ENCODE measurements at regions not wholly inside any gene's neighbourhood (a gene's known extent, or its start where the extent isn't known, plus 50 kb on each side); places are given as distances from the start of the nearest gene placed in this dataset.
"Not testable (repeated sequence)": the region's sequence is repeated elsewhere in the genome, so short reads cannot be mapped to it uniquely, and the experiment has no call there.

DNA sequence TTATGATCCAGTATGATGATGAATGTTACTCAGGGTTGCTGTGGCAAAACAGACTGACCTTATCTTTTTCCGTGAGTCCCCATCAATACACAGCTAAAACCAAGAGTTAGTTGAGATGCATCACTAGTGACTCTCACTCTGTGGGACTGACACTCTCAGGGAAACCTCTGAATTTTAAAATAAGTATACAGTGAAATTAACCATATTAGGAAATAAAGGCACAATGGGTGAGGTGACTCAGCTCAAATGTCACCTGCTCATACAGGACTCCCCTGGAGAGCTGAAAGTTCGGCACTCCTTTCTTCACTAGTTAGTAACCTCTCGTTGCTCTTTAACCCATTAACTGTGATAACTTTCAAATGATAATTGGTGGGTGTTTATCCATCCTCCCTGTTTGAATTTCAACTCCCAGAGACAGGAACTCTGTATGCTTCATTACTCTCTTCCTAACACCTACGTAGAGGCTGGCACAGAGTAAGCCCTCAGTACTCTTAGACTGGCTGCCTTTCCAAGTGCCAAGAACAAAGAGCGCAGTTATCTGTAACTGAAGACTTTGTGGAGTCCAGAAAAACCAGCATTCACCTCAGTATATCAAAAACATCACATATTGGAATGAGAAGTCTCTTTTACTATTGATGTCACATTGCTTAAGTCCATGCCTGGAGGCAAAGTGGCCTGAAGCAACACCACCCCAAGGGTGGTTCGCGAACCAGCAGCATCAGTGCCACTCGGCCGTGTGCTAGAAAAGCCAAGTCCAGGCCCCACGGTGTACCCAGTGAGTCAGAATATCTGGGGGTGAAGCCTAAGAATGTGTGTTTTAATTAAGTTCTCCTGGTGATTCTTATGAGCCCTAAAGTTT lies 91.1 kb downstream of the NIBAN1 start:
- DNase-seq: no peak

DNA sequence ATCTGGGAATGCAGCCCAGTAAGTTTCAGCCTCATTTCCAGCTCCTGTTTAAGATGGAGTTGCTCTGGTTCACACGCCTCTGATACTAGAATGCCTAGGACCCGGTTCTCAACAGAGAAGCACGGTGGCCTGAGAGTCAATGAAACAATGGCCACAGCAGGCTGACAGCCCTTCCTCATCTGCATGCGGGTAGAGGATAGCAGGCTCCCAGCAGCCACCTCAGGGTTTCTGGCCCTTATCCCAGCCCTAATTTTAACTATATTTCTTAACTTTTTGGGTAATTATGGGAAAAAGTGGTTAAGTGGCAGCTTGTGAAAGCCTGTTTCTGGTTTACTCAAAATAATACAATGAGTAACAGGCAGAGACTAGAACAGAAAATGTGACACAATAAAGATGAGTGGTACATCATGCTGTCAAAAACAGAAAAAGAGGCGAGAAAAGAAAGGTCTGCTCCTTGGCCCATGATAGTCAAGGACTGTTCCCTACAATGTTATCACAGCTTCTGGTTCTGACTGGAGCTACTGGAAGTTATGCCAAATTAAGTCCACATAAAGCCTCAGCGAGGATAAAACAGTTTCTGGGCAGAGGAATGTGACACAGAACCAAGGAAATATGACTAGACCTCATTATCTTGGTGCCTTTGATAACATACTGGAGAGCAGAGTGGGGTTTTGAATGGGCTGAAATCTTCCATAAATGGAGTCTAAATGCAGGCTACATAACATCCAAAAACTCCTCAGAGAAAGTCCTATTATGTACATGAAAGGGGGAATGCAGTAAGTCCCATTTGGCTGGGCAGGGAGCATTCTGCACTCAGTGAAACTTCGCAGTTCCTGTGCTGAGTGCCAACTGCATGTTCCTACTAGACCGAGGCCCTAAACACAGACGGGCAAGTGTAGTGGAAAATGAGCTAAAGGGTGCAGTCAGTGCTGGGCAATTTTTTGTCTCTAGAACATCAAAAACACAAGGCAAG lies 92.1 kb downstream of the NIBAN1 start:
- DNase-seq: peak; percentile 25

DNA sequence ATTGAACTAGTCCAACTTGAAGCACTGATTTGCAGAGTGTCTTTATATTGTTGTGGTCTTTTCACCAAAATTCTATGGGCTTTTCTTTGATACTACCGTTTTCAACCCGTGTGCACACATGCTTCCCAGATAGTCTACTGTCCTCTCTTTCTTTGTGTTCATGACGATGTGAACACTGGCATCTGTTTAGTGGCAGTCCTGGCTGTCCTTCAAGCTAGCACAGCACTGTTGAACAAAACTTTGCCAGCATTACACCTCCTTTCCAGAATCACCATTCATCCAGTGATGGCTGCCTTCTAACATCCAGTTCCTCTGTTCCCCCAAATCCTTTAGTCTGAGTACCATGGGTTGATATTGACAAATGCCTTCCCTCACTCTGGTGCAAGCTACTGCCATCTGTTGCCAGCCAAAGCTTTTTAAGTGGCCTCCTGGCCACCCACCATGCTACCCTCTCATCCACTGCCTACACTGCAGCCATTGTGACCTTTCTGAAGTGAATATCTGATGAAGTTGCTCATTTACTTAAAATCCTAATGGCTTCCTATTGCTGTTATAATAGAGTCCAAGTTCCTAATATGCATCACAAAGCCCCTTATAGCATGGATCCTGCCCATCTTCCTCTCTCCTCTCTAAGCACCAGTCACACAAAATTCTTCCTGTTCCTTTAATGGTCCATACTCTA lies 94.3 kb downstream of the NIBAN1 start:
- no peak for DNase-seq

DNA sequence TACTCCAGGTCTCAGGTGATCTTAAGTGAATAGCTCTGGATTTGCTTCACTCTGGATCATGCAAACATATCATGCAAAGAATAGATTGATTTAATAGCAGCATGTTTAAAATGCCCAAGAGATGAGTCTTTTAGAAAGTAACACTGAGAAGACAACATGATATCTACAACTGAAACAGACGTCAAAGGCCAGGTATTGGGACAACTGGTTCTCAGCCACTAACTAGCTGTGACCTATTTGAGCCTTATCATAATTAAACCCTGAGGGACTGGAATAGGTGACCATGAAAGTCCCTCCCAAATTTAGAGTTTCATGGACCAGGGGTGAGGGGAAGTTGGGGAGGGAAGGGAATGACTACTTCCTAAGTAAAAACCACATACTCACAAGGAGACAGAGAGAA lies 95.7 kb downstream of the NIBAN1 start:
- DNase-seq: no peak

DNA sequence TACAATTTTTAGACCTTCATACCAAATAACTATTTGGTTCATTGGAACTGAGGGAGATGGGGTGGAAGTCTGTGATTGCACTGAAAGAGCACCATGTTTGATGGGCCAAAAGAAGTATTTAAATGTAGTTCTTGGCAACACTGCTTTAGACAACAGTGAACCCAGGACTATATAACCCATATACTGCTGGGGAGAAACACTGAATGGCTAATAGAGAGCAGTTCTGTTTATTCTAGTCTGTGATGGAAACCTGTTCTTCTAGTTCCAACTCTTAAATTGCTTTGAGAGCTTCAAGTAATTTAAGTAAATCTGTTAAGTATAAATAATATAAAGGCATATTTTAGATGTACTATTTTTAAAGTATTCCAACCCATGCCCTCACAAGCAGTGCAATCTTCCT lies 96.3 kb downstream of the NIBAN1 start:
- no peak for DNase-seq

DNA sequence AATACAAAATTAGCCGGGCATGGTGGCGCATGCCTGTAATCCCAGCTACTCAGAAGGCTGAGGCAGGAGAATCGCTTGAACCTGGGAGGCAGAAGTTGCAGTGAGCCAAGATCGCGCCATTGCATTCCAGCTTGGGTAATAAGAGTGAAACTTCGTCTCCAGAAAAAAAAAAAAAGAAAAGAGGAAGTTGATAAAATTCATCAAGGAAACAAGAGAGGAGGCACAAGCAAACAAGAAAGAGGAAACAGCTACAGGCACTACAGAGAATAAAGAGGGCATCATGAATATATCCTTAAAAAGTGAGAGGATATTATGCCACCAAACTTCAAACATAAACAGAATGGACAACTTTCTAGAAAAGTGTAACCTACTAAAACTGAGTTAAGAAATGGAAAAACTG lies 98.3 kb downstream of the NIBAN1 start:
- not testable (repeated sequence) for DNase-seq

DNA sequence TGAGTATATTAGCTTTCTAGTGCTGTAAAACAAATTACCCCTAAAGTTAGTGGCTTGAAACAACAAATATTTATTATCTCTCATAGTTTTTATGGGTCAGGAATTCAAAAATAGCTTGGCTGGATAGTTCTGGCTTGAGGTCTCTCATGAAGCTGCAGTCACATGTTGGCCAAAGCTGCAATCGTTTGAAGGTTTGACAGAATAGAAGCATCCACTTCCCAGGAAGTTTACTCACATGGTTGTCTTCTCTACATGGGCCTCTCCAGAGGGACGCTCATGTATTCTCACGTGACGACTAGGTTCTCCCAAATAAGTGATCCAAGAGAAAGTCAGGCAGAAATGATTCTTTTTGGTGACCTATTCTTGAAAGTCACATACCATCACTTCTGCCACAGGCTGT lies 99.1 kb downstream of the NIBAN1 start:
- no peak for DNase-seq

DNA sequence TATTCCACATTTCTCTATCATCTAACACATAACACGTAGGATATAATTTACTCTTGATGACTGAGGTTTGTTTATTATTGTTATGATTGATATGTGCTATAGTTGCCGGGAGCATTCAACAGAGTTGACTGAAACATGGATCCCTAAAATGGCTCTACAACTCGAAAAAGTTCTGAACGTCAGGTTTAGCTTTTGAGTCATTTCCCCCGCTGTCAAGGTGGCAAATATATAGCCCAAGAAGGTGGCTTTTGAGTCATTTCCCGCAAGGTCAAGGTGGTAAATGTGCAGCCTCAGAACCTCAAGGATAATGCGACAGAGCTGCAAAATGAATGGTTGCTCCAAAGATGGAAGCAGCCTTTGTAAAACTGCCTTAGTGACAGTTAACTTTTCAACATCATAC lies 104.0 kb downstream of the NIBAN1 start:
- DNase-seq: no peak

DNA sequence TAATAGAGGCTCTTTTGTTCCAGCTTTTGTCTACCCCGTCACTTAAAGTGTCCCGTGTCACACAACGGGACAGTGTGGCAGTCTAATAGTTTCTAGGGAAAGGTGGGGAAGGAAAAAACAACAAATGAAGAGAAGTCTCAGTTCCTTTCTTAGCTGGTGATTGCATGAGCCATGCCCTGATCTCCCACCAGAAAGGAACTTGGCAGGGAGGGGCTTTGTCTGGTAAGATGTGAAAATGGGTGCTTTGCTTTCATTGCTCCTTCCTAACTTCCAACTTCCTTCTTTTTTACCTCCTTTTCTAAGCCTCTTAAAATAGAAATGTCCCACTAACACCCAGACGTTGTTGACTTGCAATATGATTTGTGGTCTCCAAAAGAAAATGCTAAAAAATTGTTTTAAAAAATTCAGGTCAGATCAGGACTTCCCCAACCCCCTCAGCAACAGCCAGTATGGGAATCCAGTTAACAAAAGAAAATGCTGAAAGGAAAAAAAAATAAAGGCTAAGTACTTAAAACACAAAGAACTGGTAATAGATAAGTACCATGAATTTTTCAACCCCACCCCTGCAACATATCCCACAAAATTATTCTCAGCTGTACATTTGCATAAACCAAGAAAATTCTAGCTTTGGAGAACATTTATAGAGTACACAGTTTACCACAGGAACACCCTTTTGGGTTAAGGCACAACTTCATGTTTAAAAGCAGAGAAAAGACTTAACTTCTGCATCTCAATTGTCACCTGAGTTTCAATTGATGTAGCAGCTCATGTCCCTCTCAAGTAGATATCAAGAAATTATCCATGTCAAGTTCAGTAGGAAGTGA lies 106.2 kb downstream of the NIBAN1 start:
- DNase-seq: no peak

DNA sequence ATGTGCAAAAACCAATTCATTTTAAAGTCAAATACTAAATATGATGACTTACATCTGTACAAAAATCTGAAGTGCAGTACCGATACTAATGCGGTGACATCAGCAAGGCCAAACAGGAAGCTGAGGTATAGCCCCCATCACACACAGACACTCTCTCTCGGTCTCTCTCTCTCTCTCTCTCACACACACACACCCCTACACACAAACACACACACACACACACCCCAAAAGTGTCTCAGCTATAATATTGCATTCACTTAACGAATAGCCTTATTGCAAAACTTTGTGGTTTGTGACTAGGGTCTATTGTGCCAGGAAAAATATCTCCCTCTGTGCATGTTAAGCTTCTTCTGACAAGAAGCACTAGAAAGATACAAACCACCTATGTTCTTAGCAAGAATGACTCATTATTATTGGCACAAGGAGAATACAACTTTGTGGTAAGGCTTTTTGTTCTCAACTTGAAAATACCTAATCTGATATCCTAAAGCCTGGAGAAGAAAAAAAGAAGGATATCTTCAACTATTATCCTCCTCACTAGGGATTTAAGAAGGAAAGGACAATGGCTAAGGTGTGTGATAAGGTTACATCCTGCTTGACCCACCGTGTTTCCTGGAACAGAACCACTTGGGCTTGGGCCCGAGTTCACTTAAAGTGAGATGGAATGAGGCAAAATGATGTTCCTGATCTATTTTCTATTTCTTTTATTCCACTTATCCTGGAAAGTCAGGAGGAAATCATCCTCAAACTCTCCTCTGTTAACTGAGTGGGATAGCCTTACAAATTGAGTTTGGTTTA lies 107.1 kb downstream of the NIBAN1 start:
- DNase-seq: peak; percentile 98

DNA sequence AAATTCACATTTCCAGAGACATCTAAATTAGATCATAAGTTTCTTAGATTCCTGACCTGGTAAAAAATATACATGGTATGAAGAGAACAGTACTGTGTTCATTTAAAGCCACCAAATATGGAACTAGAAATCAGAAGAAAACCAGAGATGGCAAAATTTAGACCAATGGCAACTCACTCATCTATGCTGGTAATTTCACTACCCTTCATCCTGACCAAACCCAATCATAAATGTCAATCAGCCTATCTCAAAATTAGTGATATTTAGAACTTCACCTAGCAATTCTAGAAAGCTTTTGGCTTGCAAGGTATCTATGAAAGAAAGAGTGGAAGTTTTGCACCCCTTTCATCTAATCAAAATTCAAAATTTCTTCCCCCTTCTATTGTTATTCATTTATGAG lies 107.7 kb downstream of the NIBAN1 start:
- no peak for DNase-seq

DNA sequence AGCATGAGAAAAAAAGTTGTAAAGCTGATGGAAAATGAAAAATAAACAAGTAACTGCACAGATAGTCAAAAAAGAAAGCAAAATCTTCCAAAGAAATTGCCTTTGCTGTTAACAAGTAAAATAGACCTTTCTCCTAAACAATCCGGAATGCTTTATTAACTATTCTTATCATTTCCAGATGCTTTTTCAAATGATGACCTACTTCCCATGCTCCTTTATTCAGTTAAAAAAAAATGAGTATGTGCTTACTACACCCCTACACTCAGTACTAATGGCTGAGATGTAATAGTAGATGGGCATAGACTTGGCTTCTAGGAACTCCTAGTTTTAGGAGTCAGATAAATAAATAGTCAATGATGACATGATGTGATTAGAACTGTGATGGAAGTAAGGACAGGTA lies 108.5 kb downstream of the NIBAN1 start:
- peak; percentile 31 for DNase-seq

DNA sequence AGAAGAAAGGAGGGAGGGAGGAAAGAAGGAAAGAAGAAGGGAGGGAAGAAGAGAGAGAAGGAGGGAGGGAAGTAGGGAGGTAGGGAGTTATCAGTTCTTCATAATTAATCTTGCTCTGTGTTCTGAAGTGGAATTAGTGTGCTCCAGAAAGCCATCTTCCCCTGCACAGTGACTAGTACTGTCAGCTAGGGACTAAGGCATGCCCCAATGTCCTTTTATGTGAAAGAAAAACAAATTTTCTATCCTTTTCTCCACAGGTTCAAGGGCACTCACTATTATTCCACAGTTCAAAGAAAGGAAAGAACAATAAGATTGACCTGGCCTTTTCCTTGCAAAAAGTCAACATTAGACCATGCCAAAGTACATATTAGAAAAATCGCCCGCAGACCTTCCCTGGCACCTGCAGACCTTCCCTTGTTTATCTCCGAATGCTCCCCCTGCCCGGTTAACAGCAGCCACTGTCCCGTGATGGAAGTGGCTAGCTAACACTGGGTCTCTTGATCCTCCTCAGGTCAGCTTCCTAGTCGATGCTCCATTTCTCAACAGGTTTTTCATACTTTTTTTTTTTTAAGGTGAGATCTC lies 107.2 kb upstream of the EDEM3 start:
- no peak for DNase-seq

DNA sequence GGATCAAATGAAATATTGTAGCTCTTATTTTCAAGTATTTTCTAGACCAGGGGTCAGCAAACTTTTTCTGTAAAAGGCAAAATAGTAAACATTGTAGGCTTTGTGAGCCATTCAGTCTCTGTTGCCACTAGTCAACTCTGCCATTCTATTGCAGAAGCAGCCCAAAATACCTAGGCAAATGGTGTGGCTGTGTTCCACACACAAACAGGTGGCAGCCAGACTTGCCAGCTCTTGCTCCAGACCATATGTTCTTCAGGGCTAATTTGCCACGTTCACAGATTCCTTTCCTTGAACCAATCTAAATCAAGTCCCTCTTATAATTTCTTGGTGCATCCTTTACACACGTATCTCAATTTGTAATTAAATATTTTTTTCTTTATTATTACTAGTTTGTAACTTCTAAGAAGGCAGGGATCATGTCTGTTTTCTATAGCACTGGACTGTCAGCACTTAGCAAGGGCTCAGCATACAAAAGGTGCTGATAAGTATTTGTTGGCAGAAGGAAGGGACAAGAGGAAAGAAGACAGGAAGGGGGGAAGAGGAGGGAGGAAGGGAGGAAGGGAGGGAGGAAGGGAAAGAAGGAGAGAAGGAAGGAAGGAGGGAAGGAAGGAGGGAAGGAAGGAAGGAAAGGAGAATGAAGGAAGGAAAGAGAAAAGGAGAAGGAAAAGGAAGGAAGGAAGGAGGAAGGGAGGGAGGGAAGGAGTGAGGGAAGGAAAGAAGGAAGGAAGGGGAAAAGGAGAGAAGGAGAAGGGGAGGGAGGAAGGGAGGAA lies 106.5 kb upstream of the EDEM3 start:
- DNase-seq: peak; percentile 11

DNA sequence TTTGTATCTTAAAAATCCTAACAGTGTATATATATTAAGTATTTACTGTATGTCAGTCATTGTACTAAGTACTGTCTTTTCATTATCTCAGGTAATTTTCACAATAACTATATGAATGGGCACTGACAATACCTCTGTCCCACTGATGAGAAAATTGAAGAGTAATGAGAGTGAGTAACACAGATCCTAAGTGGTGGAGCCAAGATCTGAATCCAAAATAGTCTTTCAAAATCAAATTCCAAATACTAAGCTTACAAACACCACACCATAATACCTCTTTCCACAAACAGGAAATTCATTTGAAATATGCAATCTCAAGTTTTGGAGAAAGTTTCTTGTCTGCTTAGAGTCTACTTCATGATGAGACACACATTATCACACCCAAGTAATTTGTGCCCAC lies 105.9 kb upstream of the EDEM3 start:
- DNase-seq: no peak

DNA sequence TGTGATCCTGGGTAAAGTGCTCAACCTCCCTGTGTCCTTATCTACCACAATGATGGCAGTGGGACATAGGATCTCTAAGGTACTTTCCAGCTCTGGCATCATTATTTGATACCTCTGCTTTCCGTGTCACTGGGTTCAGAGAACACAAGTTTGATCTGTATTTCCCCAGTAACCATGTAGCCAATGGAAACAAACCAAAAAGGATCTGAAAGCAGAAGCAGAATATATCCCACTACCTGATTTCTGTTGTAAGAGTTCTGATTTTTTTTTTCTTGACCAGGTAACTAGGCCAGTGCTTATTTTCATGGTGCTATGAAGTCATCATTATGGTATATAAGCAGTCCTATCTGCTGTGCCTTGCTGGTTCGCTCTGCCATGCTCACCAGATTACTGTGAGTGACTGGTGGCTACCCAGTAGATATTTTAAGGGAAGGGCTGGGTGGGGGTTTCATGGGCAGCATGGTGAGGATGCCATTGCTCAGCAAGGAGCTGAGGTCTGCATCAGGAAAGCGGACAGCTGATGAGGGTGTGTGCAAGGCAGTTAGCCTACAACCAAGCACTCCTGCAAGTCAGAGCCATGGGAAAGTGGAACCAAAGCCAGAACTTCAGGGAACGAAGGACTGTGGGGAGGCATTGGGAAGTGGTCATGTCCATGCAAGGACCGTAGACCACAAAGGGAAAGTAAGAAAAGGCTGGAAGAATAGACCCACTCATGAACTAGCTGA lies 104.9 kb upstream of the EDEM3 start:
- DNase-seq: no peak

DNA sequence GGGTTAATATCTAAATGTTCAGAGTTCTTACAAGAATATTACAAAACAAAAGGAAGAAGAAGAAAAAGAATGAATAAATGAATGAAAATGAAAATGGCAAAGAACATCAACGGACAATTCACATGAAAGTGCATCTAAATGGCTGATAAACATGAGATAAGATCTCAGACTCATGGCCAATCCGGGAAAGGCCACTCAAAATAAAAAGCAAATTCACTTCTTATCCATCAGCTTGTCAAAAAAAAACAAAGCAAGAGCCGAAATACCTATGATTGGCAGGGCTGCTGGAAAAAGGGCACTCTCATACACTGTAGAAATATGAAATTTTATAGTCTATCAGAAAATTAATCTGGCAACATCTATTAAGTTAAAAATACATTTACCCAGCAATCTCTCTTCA lies 103.6 kb upstream of the EDEM3 start:
- no peak for DNase-seq

DNA sequence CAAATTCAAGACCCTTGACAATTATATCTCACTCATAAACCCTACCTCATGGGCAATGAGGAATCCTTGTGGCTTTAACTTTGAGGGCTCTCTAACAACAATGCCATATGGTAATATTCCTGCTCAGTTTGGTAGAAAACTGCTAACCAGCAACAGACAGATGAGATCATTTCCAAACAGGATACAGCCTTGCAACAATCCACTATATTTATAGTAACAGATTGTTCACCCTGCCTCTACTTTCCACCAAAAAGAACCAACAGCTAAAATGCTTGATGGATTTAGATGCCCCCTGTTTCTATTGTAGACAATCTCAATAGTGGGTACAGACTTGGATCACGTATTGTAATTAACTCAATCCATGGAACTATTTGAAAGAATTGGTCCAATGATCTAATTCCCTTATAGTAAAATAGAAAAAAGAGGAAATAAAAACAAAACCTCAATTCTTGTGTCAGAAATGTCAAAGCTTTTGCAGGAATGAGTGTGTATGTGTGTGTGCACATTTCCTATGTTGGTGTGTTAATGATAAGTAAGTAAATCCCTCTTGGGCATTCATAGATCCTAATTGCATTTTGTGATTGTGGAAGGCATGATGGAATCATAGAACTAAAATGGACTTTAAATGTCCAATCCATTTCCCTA lies 100.0 kb upstream of the EDEM3 start:
- peak; percentile 61 for DNase-seq

DNA sequence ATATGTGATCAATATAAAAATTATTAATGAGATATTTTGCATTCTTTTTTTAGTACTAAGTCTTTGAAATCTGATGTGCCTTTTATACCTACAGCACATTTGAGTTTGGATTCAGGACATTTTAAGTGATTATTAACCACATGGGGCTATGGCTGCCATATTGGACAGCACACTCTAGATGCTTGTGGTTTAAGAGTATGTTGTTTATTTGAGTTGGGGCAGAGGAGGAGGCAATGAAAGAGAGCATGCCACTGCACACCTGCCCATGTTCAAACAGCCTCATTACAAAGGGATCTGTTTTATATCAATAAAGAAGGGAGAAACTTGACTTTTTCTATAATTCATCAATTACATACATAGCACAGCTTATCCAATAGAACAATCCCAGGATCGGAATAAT lies 99.4 kb upstream of the EDEM3 start:
- DNase-seq: no peak
